Endothelial cell (in vitro differentiated cells): ENCODE measurements at regions not wholly inside any gene's neighbourhood (a gene's known extent, or its start where the extent isn't known, plus 50 kb on each side); places are given as distances from the start of the nearest gene placed in this dataset.
"Not testable (repeated sequence)": the region's sequence is repeated elsewhere in the genome, so short reads cannot be mapped to it uniquely, and the experiment has no call there.

Experiments
- DNase-seq: peaks from one replicate; pipeline ENCODE4 v3.0.0; 2021; ENCODE audit warnings: low spot score
- H3K27ac Mint-ChIP-seq: one replicate; pipeline ENCODE4 v1.8.0; 2021; ENCODE audit warnings: mixed read lengths, inconsistent platforms; ENCODE audit not compliant: unreplicated experiment
- H3K27me3 Mint-ChIP-seq: one replicate; pipeline ENCODE4 v1.8.0; 2021; ENCODE audit warnings: mild to moderate bottlenecking, moderate library complexity, mixed read lengths, inconsistent platforms; ENCODE audit not compliant: unreplicated experiment
- H3K36me3 Mint-ChIP-seq: one replicate; pipeline ENCODE4 v1.8.0; 2021; ENCODE audit warnings: mild to moderate bottlenecking, low read depth, mixed read lengths, inconsistent platforms; ENCODE audit not compliant: unreplicated experiment
- H3K4me1 Mint-ChIP-seq: one replicate; pipeline ENCODE4 v1.8.0; 2021; ENCODE audit warnings: mild to moderate bottlenecking, mixed read lengths, inconsistent platforms; ENCODE audit not compliant: unreplicated experiment
- H3K4me3 Mint-ChIP-seq: one replicate; pipeline ENCODE4 v1.8.0; 2021; ENCODE audit warnings: mild to moderate bottlenecking, mixed read lengths, inconsistent platforms; ENCODE audit not compliant: unreplicated experiment
- H3K9me3 Mint-ChIP-seq: one replicate; pipeline ENCODE4 v1.8.0; 2021; ENCODE audit warnings: mixed read lengths, inconsistent platforms; ENCODE audit not compliant: unreplicated experiment

- H3K4me3 Mint-ChIP-seq, H3K27ac Mint-ChIP-seq, H3K36me3 Mint-ChIP-seq, H3K9me3 Mint-ChIP-seq, H3K4me1 Mint-ChIP-seq, H3K27me3 Mint-ChIP-seq, DNase-seq: not testable (repeated sequence)
Measured at GRCh38 chr9:66720845-66721244, 179.7 kb upstream of the ZNF658 start.

DNA sequence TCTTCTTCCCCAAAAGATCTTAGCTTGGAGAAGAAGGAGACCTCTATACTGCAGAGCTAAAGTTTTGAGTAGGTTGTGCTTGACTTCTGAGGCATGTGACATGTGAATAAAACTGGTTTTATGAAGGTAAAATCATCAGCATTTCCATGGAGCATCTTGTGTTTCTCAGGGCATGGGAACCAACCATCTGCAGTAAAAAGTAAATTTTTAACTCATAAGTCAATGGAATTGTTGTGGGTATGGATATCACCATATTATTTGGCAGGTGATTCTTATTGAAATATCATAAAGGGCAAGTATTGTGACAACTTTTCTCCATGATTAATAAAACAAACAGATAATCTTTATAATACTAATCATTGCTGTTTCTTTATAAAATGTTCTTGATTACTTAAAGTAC, 173.0 kb upstream of the ZNF658 start:
- DNase-seq, H3K27me3 Mint-ChIP-seq, H3K27ac Mint-ChIP-seq, H3K4me1 Mint-ChIP-seq, H3K4me3 Mint-ChIP-seq, H3K9me3 Mint-ChIP-seq, H3K36me3 Mint-ChIP-seq: not testable (repeated sequence)

DNA sequence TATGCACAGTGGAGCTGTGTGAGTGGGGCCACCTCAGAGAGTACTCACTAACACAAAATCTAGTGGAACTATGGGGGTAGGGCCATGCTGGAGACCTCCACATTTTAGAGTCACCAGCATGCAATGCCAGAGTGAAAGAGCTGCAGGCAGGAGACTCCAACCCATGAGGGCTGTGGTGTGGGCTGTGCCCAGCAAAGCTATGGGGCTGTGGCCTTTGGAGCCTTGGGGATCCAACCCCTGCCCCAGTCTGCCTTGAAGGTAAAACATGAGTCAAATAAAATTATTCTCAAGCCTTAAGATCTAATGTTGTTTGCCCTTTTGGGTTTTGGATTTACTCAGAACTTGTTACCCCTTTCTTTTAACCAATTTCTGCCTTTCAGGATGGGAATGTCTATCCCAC, 163.8 kb upstream of the ZNF658 start:
- not testable (repeated sequence) for H3K27me3 Mint-ChIP-seq, DNase-seq, H3K4me3 Mint-ChIP-seq, H3K4me1 Mint-ChIP-seq, H3K9me3 Mint-ChIP-seq, H3K36me3 Mint-ChIP-seq, H3K27ac Mint-ChIP-seq

DNA sequence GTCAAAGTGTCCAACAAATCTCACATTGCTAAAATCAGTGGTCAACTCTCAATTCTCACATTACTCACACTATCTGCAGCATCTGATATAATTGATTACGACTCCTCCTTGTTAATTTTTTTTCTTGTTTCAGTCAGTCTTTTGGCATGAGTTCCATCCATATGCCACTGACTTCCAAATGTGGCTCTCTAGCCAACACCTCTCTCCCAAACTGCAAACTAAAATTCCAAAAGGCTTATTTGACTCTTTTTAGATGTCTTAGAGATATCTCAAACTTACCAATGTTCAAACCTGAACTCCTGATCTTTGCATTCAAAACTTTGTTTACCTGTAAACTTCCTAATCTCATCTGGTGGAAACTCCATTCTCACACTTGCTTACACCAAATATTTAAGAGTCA, 162.1 kb upstream of the ZNF658 start:
- not testable (repeated sequence) for H3K4me3 Mint-ChIP-seq, H3K9me3 Mint-ChIP-seq, H3K36me3 Mint-ChIP-seq, H3K27me3 Mint-ChIP-seq, H3K27ac Mint-ChIP-seq, DNase-seq, H3K4me1 Mint-ChIP-seq

DNA sequence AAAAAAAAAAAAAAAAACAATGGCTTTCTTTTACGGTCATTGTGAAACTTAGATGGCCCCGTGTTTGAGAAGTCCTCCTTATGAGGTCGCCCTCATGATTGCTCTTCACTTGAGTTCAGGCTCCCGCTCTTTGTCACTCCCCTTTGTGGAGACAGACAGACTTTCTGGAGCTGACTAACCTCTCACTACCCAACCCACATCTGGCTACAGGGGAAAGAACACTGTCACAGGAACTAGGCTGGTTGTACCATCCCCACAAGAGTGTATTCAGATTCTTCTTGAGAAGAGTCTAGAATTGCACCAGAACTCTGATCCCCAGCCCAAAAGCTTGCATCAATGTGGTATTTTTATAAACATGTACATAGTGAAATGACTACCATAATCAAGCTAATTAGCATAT, 160.4 kb upstream of the ZNF658 start:
- not testable (repeated sequence) for H3K4me1 Mint-ChIP-seq, H3K36me3 Mint-ChIP-seq, H3K4me3 Mint-ChIP-seq, H3K27me3 Mint-ChIP-seq, DNase-seq, H3K9me3 Mint-ChIP-seq, H3K27ac Mint-ChIP-seq

- DNase-seq, H3K36me3 Mint-ChIP-seq, H3K4me3 Mint-ChIP-seq, H3K9me3 Mint-ChIP-seq, H3K27ac Mint-ChIP-seq, H3K4me1 Mint-ChIP-seq, H3K27me3 Mint-ChIP-seq: not testable (repeated sequence)
Measured at GRCh38 chr9:66745846-66746245, 154.7 kb upstream of the ZNF658 start.

DNA sequence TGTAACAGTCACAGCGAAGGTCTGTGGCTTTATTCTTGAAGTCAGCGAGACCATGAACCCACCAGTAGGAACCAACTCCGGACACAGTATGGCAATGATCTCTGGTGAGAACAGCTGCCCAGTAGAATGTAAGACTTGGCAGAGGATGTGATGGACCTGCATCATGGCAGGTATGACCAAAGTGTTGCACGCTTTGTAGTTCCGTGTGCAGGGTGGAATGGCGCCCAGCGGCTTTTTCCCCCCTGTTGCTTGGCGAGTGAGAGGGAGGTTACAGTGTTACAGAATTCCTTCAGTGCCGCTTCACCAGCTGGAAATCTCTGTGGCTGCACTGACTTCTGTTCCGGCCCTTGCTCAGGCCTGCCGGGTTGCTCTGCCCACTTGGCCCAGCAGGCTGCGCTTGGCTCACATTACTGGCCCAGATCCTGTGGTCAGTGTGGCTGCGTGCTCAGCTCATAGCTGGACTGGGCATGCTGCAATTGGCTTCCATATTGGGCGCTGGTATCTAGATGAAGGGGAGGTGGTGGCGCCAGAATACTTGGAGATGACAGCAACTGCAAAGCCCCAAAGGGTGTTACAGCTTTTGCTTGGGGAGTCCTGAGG, 148.1 kb upstream of the ZNF658 start:
- not testable (repeated sequence) for H3K36me3 Mint-ChIP-seq

GRCh38 chr9:66759825-66760492, 140.6 kb upstream of the ZNF658 start:
- not testable (repeated sequence) for H3K4me1 Mint-ChIP-seq, H3K27me3 Mint-ChIP-seq, H3K4me3 Mint-ChIP-seq, DNase-seq, H3K36me3 Mint-ChIP-seq, H3K27ac Mint-ChIP-seq, H3K9me3 Mint-ChIP-seq

More for the DNA sequence above, 148.1 kb upstream of the ZNF658 start:
- H3K4me3 Mint-ChIP-seq, H3K27ac Mint-ChIP-seq, H3K27me3 Mint-ChIP-seq, H3K4me1 Mint-ChIP-seq, H3K9me3 Mint-ChIP-seq, DNase-seq: not testable (repeated sequence)

GRCh38 chr9:66764799-66765493, 135.6 kb upstream of the ZNF658 start:
- H3K36me3 Mint-ChIP-seq, DNase-seq, H3K4me3 Mint-ChIP-seq, H3K27ac Mint-ChIP-seq, H3K9me3 Mint-ChIP-seq, H3K27me3 Mint-ChIP-seq, H3K4me1 Mint-ChIP-seq: not testable (repeated sequence)

GRCh38 chr9:66765531-66765930, 135.0 kb upstream of the ZNF658 start:
- H3K36me3 Mint-ChIP-seq, H3K9me3 Mint-ChIP-seq, H3K4me1 Mint-ChIP-seq, H3K27ac Mint-ChIP-seq, H3K27me3 Mint-ChIP-seq, DNase-seq, H3K4me3 Mint-ChIP-seq: not testable (repeated sequence)

DNA sequence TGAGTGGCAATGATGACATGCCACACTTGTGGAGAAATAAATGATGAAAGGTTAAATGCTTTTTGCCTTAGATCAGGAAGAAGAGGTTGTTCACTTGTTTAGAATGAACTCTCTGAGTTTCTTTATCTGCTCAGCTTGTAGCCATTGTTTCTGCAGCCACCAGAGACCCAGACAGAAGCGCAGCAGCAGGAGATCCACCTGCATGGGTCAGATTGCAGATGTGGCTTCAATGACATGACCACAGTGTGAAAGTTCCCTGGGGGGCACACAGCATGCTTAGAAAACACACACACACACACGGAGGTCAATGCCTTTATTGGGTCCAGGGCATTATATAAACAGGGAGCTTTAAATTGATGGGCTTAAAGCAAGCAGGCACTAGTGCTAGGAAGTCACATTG, 129.0 kb upstream of the ZNF658 start:
- H3K4me1 Mint-ChIP-seq, H3K27me3 Mint-ChIP-seq, DNase-seq, H3K27ac Mint-ChIP-seq, H3K36me3 Mint-ChIP-seq, H3K9me3 Mint-ChIP-seq, H3K4me3 Mint-ChIP-seq: not testable (repeated sequence)

DNA sequence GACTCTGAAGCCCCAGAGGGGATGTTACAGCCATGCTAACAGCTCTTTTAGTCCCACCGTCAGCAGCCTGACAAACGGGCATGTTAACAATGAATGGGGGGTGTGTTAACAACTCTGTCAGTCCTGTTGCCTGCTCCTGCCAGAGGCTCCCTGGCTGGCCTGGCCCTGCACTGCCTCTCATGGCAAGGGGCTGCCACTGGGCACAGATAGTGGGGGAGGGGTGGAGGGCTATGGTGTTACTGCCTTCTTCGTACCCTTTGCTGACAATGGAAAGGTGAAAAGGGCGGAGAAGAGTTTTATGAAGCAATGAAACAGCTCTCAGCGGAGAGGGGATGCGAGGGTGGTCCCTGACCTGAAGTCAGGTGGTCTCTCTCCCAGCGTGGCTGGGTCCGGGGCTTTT, 125.9 kb upstream of the ZNF658 start:
- H3K4me1 Mint-ChIP-seq, H3K27ac Mint-ChIP-seq, H3K4me3 Mint-ChIP-seq, DNase-seq, H3K9me3 Mint-ChIP-seq, H3K36me3 Mint-ChIP-seq, H3K27me3 Mint-ChIP-seq: not testable (repeated sequence)
